ENCODE measurements at regions not wholly inside any gene's neighbourhood (a gene's known extent, or its start where the extent isn't known, plus 50 kb on each side); places are given as distances from the start of the nearest gene placed in this dataset.

DNA sequence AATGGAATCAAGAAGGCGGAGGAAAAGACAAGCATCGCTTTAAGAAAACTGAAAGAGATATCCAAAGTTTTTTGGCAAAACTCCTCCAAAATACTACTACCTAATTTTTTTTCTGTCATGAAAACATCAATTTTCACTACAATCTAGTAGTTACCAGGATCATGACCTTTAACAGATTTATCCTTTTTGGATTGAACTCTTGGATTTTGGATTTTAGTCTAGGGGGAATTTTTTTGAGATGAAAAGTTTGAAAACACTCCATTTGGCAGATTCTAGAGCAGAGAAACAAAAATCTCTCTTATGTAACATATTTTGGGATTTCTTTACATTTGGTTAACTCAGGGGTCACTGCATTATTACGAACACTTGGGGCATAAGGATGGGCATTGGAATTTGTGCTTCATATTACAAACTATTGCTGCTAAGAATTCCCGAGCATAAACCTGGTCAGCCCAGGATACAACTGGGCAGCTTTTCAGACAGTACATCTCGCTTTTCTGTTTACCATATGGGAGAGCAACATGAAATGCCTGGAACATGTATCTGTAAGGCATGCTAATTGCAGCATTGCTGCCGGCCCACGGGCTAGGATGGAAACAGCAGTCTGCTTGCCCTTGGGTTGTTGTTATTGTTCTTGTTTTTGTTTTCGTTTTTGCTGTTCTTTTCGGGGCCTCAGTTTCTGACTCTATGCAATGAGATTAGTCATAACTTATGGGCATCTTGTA is 264.3 kb downstream of the RHOU start:
- H3K79me2 ChIP-seq (replicated peaks; ENCODE audit: insufficient read depth, low read length), result no peaks in the 10 kb centered on the region
- TF ChIP-seq MXI1 (conservative IDR thresholded peaks at IDR 0.05; ENCODE audit: poor library complexity, severe bottlenecking), result no peak
- TF ChIP-seq TAF1 (IDR thresholded peaks at IDR 0.05; ENCODE audit: low read depth), result no peak
- no peak for TF ChIP-seq EZH2 (IDR thresholded peaks at IDR 0.05; ENCODE audit: borderline replicate concordance, insufficient read depth, low read length, poor library complexity, severe bottlenecking)
- TF ChIP-seq, protein P1, sequence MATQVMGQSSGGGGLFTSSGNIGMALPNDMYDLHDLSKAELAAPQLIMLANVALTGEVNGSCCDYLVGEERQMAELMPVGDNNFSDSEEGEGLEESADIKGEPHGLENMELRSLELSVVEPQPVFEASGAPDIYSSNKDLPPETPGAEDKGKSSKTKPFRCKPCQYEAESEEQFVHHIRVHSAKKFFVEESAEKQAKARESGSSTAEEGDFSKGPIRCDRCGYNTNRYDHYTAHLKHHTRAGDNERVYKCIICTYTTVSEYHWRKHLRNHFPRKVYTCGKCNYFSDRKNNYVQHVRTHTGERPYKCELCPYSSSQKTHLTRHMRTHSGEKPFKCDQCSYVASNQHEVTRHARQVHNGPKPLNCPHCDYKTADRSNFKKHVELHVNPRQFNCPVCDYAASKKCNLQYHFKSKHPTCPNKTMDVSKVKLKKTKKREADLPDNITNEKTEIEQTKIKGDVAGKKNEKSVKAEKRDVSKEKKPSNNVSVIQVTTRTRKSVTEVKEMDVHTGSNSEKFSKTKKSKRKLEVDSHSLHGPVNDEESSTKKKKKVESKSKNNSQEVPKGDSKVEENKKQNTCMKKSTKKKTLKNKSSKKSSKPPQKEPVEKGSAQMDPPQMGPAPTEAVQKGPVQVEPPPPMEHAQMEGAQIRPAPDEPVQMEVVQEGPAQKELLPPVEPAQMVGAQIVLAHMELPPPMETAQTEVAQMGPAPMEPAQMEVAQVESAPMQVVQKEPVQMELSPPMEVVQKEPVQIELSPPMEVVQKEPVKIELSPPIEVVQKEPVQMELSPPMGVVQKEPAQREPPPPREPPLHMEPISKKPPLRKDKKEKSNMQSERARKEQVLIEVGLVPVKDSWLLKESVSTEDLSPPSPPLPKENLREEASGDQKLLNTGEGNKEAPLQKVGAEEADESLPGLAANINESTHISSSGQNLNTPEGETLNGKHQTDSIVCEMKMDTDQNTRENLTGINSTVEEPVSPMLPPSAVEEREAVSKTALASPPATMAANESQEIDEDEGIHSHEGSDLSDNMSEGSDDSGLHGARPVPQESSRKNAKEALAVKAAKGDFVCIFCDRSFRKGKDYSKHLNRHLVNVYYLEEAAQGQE (IDR thresholded peaks at IDR 0.05; ENCODE audit: borderline replicate concordance), result no peak
- TF ChIP-seq SMC3 (conservative IDR thresholded peaks at IDR 0.05; ENCODE audit: poor library complexity), result no peak
- no peak overlapping the region for H3K9ac ChIP-seq (ENCODE audit: low read length)
- H3K4me3 ChIP-seq (ENCODE audit: low read length), result no peak overlapping the region
- H3K27me3 ChIP-seq (ENCODE audit: insufficient read depth, low read depth, low read length), result no peaks in the 10 kb centered on the region
- no peaks in the 10 kb centered on the region for H3K9me2 ChIP-seq (ENCODE audit: insufficient read depth, low read length)
- no peaks in the 10 kb centered on the region for H3K9me3 ChIP-seq (ENCODE audit: low read length)
- H3F3A ChIP-seq (ENCODE audit: insufficient read depth, low read length, poor library complexity, severe bottlenecking), result no peaks in the 10 kb centered on the region
- no peak overlapping the region for H2AFZ ChIP-seq (ENCODE audit: low read depth, low read length)
- no peaks in the 10 kb centered on the region for H4K20me1 ChIP-seq (ENCODE audit: insufficient read depth)
- H3K4me2 ChIP-seq (ENCODE audit: low read length), result no peak overlapping the region
- H3K36me3 ChIP-seq (ENCODE audit: insufficient read depth, low read length), result no peaks in the 10 kb centered on the region
- H3K27ac ChIP-seq (ENCODE audit: low read length), result no peak overlapping the region

DNA sequence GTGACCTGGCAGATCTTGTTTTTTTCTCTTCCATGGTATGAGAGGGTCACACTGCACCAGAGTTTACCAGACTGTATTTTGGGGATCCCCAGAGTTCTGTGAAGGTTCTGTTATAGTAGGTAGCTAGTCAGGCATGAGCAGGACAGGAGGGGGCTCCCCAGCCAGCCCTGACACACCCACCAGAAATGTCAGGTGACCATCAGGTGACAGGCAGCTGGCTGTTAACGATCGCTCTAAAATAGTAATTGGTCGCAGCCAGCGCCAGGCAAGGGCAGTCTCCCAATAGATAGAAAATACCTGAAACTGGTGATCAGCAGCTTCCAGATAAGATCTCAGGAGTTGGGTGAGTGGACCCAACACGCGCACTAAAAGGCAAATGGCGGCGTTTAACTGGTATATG is 264.9 kb downstream of the RHOU start:
- no peaks in the 10 kb centered on the region for H3K36me3 ChIP-seq (ENCODE audit: insufficient read depth, low read length)
- no peaks in the 10 kb centered on the region for H3K79me2 ChIP-seq (replicated peaks; ENCODE audit: insufficient read depth, low read length)
- no peak overlapping the region for H3K4me2 ChIP-seq (ENCODE audit: low read length)
- no peaks in the 10 kb centered on the region for H3K27me3 ChIP-seq (ENCODE audit: insufficient read depth, low read depth, low read length)
- H4K20me1 ChIP-seq (ENCODE audit: insufficient read depth), result no peaks in the 10 kb centered on the region
- H3F3A ChIP-seq (ENCODE audit: insufficient read depth, low read length, poor library complexity, severe bottlenecking), result no peaks in the 10 kb centered on the region
- TF ChIP-seq SMC3 (conservative IDR thresholded peaks at IDR 0.05; ENCODE audit: poor library complexity), result no peak
- no peak for TF ChIP-seq EP300 (conservative IDR thresholded peaks at IDR 0.05; ENCODE audit: poor library complexity, severe bottlenecking)
- TF ChIP-seq POLR2AphosphoS5 (IDR thresholded peaks at IDR 0.05), result no peak
- no peak for TF ChIP-seq TAF1 (IDR thresholded peaks at IDR 0.05; ENCODE audit: low read depth)
- TF ChIP-seq RAD21 (conservative IDR thresholded peaks at IDR 0.05), result no peak
- TF ChIP-seq, protein P1 (IDR thresholded peaks at IDR 0.05; ENCODE audit: borderline replicate concordance), result no peak
- TF ChIP-seq, protein P2, sequence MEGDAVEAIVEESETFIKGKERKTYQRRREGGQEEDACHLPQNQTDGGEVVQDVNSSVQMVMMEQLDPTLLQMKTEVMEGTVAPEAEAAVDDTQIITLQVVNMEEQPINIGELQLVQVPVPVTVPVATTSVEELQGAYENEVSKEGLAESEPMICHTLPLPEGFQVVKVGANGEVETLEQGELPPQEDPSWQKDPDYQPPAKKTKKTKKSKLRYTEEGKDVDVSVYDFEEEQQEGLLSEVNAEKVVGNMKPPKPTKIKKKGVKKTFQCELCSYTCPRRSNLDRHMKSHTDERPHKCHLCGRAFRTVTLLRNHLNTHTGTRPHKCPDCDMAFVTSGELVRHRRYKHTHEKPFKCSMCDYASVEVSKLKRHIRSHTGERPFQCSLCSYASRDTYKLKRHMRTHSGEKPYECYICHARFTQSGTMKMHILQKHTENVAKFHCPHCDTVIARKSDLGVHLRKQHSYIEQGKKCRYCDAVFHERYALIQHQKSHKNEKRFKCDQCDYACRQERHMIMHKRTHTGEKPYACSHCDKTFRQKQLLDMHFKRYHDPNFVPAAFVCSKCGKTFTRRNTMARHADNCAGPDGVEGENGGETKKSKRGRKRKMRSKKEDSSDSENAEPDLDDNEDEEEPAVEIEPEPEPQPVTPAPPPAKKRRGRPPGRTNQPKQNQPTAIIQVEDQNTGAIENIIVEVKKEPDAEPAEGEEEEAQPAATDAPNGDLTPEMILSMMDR (IDR thresholded peaks at IDR 0.05; ENCODE audit: poor library complexity, severe bottlenecking), result no peak
- TF ChIP-seq MXI1 (conservative IDR thresholded peaks at IDR 0.05; ENCODE audit: poor library complexity, severe bottlenecking), result no peak
- TF ChIP-seq EZH2 (IDR thresholded peaks at IDR 0.05; ENCODE audit: borderline replicate concordance, insufficient read depth, low read length, poor library complexity, severe bottlenecking), result no peak
- no peaks in the 10 kb centered on the region for H3K9me2 ChIP-seq (ENCODE audit: insufficient read depth, low read length)
- H3K4me3 ChIP-seq (ENCODE audit: low read length), result no peak overlapping the region
- H3K9ac ChIP-seq (ENCODE audit: low read length), result no peak overlapping the region
- no peak overlapping the region for H3K27ac ChIP-seq (ENCODE audit: low read length)
- H2AFZ ChIP-seq (ENCODE audit: low read depth, low read length), result no peak overlapping the region
- H3K9me3 ChIP-seq (ENCODE audit: low read length), result no peaks in the 10 kb centered on the region
